Breast epithelium (tissue), 3 donors: ENCODE measurements at regions not wholly inside any gene's neighbourhood (a gene's known extent, or its start where the extent isn't known, plus 50 kb on each side); places are given as distances from the start of the nearest gene placed in this dataset.
"Not testable (repeated sequence)": the region's sequence is repeated elsewhere in the genome, so short reads cannot be mapped to it uniquely, and the experiment has no call there.

Experiments
- CTCF ChIP-seq, 3 donors: fragments of 450-650 bp; IDR thresholded peaks; one replicate each; pipeline ENCODE4 v1.5.1; 2016 to 2017; ENCODE audit warnings: antibody characterized with exemption in 3 of 3, mild to moderate bottlenecking in 3 of 3, moderate library complexity in 3 of 3
- POLR2A ChIP-seq: fragments of 450-650 bp; IDR thresholded peaks from one replicate; pipeline ENCODE4 v1.6.1; 2016; ENCODE audit warnings: antibody characterized with exemption, mild to moderate bottlenecking, moderate library complexity
- POLR2AphosphoS5 ChIP-seq, 3 donors: sonication (generic); formaldehyde crosslinking; IDR thresholded peaks; one replicate each; pipeline ENCODE4 v1.6.1; 2017; ENCODE audit warnings: antibody characterized with exemption in 3 of 3

DNA sequence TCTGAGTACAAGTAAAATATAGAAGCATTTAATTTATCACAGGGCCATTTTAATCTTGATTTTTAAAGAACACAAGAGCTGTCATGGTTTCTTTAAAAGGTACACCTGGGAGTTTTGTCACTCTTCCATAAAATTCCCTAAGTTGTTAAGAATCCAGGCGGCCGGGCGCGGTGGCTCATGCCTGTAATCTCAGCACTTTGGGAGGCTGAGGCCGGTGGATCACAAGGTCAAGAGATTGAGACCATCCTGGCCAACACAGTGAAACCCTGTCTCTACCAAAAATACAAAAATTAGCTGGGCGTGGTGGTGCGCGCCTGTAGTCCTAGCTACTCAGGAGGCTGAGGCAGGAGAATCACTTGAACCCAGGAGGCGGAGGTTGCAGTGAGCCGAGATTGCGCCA is 278.3 kb downstream of the PCDH17 start:
- TF ChIP-seq CTCF (IDR thresholded peaks at IDR 0.05); POLR2A; POLR2AphosphoS5 (IDR thresholded peaks at IDR 0.05): not testable (repeated sequence)
